ENCODE measurements at regions not wholly inside any gene's neighbourhood (a gene's known extent, or its start where the extent isn't known, plus 50 kb on each side); places are given as distances from the start of the nearest gene placed in this dataset.
"Not testable (repeated sequence)": the region's sequence is repeated elsewhere in the genome, so short reads cannot be mapped to it uniquely, and the experiment has no call there.

GRCh38 chr18:41899535-41899934 lies 55.5 kb upstream of the PIK3C3 start:
- ATAC-seq (replicated peaks) (no peak), DNase-seq (no peak)
- Mint-ChIP-seq H3K4me1 (no peaks in the 10 kb centered on the region), H3K9me3 (peaks cover 4 to 6% of the 10 kb centered on the region in 2 donors), H3K27me3 (peaks cover 5 to 7% of the 10 kb centered on the region in 2 donors), H3K4me3 (no peak overlapping the region), H3K36me3 (no peaks in the 10 kb centered on the region), H3K27ac (no peak overlapping the region)

DNA sequence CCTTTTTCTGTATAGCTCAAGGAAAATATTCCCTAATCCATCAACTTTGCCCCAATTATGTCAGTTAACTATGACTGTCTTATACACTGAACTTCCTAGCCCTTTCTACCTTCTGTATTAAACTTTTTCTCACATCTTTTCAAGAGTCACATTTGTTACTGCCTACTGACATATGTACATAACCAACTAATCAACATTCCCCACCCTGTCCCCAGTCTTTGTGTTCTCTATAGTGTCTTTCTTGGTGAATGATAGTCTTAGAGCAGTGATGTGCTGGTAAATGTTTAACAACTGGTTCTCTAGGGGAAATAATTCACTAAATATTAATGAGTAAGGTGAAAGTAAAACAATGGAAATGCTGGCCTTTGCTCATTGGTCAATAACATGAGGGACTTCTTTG lies 61.6 kb upstream of the PIK3C3 start:
- peaks cover 4 to 6% of the 10 kb centered on the region in 2 donors for H3K9me3 Mint-ChIP-seq
- no peak for DNase-seq
- H3K4me3 Mint-ChIP-seq, result no peak overlapping the region
- H3K27me3 Mint-ChIP-seq, result peaks cover 4 to 5% of the 10 kb centered on the region in 2 donors
- H3K36me3 Mint-ChIP-seq, result no peaks in the 10 kb centered on the region
- no peak for ATAC-seq (replicated peaks)
- H3K27ac Mint-ChIP-seq, result no peak overlapping the region
- no peaks in the 10 kb centered on the region for H3K4me1 Mint-ChIP-seq

DNA sequence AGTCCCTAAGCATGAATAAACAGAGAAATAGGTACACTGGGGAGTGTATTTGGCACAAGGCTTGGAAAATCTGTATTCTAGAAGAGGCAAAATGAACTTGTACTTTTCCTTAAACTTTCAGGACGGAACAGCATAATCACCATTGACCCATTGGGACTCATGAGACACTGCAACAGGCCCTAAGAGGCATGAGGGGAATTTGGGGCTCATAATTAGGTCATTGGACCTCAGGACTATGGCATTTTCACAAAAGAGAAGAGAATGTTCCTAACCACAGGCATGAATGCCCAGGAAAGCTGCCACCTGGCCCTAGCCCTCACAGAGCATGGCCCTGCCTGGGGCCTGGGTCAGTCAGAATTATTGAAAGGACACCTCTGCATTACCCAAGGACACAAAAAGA lies 67.9 kb upstream of the PIK3C3 start:
- H3K27me3 Mint-ChIP-seq, result peaks cover 0 to 5% of the 10 kb centered on the region in 2 donors
- no peak for ATAC-seq (replicated peaks)
- no peaks in the 10 kb centered on the region for H3K4me1 Mint-ChIP-seq
- DNase-seq, result no peak
- H3K4me3 Mint-ChIP-seq, result no peak overlapping the region
- no peaks in the 10 kb centered on the region for H3K9me3 Mint-ChIP-seq
- no peaks in the 10 kb centered on the region for H3K36me3 Mint-ChIP-seq
- H3K27ac Mint-ChIP-seq, result no peak overlapping the region

GRCh38 chr18:41886126-41886807 lies 68.8 kb upstream of the PIK3C3 start:
- Mint-ChIP-seq H3K27ac (no peak overlapping the region), H3K4me1 (no peaks in the 10 kb centered on the region), H3K36me3 (no peaks in the 10 kb centered on the region), H3K9me3 (no peaks in the 10 kb centered on the region), H3K27me3 (peaks cover 0 to 5% of the 10 kb centered on the region in 2 donors), H3K4me3 (no peak overlapping the region)
- ATAC-seq (replicated peaks) (no peak), DNase-seq (no peak)

- Mint-ChIP-seq H3K9me3 (no peaks in the 10 kb centered on the region), H3K27ac (no peak overlapping the region), H3K4me3 (no peak overlapping the region), H3K27me3 (no peaks in the 10 kb centered on the region), H3K36me3 (no peaks in the 10 kb centered on the region), H3K4me1 (no peaks in the 10 kb centered on the region)
- ATAC-seq (replicated peaks) (no peak), DNase-seq (no peak)
These were observed 73.7 kb upstream of the PIK3C3 start for GRCh38 chr18:41881285-41881684.

DNA sequence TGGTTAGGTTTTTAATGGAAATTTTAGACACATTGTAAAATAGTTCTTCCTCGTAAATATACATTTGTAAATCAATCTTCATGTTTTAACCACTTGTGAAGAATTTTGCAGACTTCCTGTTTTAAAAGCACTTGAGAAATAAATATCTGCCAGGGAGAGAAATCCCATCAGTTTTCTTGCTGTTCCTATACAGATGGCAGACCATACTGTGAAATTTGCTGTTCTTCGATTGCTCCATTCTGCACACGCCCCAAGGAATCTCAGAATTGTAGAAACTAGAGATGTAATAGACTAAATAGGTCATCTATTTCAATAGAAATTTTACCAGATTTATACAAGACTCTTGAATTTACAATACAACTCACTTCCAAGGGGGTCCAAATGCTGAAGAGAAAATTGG lies 75.8 kb upstream of the PIK3C3 start:
- Mint-ChIP-seq H3K36me3 (no peaks in the 10 kb centered on the region), H3K4me1 (no peaks in the 10 kb centered on the region), H3K4me3 (no peak overlapping the region), H3K27me3 (peaks cover 0 to 5% of the 10 kb centered on the region in 2 donors), H3K27ac (no peak overlapping the region), H3K9me3 (no peaks in the 10 kb centered on the region)
- ATAC-seq (replicated peaks) (no peak), DNase-seq (no peak)

DNA sequence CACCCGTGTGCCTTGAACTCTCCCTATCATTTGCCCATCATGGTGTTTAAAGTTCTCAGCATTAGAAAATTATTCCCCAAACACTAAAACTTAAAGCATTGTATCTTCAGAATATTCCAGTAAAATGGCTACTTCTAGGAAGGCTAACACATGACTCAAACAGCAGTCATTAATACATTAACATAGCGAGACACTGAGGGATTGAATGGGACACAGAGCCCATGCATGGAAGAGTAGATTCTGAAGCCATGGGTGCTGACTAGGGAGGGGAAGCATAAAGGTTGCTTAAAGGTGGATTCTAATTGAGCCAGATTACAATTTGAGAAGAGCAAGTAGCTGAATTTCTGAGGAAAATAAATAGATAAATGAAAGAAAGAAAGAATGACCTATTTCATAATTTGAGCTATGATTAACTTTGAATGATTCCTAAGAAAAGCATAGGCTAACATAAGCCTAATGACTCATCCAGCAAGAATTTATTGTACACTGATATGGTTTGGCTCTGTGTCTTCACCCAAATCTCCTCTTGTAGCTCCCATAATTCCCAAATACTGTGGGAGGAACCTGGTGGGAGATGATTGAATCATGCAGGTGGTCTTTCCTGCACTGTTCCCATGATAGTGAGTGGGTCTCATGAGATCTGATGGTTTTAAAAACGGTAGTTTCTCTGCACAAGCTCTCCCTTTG lies 79.8 kb upstream of the PIK3C3 start:
- Mint-ChIP-seq H3K9me3 (no peaks in the 10 kb centered on the region), H3K4me1 (no peaks in the 10 kb centered on the region), H3K4me3 (no peak overlapping the region), H3K36me3 (no peaks in the 10 kb centered on the region), H3K27me3 (peaks cover 5 to 9% of the 10 kb centered on the region in 2 donors), H3K27ac (no peak overlapping the region)
- no peak for DNase-seq
- no peak for ATAC-seq (replicated peaks)

GRCh38 chr18:41873730-41874129 lies 81.3 kb upstream of the PIK3C3 start:
- DNase-seq (no peak), ATAC-seq (replicated peaks) (no peak)
- H3K4me1 Mint-ChIP-seq, result no peaks in the 10 kb centered on the region
- H3K36me3 Mint-ChIP-seq, result no peaks in the 10 kb centered on the region
- H3K9me3 Mint-ChIP-seq, result no peaks in the 10 kb centered on the region
- peaks cover 5 to 9% of the 10 kb centered on the region in 2 donors for H3K27me3 Mint-ChIP-seq
- H3K4me3 Mint-ChIP-seq, result no peak overlapping the region
- H3K27ac Mint-ChIP-seq, result no peak overlapping the region

GRCh38 chr18:41872206-41872605 lies 82.8 kb upstream of the PIK3C3 start:
- Mint-ChIP-seq H3K27ac (no peak overlapping the region), H3K4me1 (no peaks in the 10 kb centered on the region)
- no peak for ATAC-seq (replicated peaks)

DNA sequence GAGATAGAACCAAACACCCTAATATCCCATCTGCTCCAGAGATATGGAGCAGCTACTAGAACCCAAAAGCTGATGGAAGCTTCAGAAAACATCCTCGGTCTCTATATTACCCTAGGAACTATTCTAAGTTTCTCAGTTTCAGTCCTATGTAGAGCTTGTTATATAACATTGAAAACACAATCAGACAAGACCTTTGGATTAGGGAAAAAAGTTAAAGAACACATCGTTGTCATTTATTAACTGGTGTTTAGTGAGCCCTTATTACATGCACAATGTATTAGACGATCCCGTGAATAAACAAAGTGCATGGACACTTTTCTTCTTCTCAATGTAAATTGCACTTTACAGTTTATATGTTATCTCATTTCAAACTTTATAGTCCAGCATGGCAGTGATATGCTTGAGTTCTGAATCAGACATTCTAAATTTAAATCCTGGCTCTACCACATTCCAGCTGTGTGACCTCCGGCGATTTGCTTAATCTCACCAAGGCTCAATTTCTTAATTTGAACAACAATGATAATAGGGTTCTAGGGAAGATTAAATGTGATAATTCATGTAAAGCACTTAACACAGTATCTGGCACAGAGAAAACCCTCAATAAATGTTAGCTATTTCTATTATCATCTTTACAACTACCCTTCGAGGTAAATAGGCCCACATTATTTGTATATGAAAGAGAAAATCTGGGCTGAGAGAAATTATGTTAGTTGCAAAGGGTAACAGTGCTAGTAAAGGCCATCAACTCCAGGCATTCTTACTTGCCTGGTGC lies 83.6 kb upstream of the PIK3C3 start:
- no peak overlapping the region for H3K27ac Mint-ChIP-seq
- H3K9me3 Mint-ChIP-seq, result no peaks in the 10 kb centered on the region
- no peak overlapping the region for H3K4me3 Mint-ChIP-seq
- no peak for ATAC-seq (replicated peaks)
- H3K27me3 Mint-ChIP-seq, result peaks cover 5 to 9% of the 10 kb centered on the region in 2 donors
- no peaks in the 10 kb centered on the region for H3K4me1 Mint-ChIP-seq
- DNase-seq, result no peak
- no peaks in the 10 kb centered on the region for H3K36me3 Mint-ChIP-seq

More at GRCh38 chr18:41872206-41872605, 82.8 kb upstream of the PIK3C3 start:
- Mint-ChIP-seq H3K9me3 (no peaks in the 10 kb centered on the region), H3K4me3 (no peak overlapping the region), H3K36me3 (no peaks in the 10 kb centered on the region), H3K27me3 (peaks cover 5 to 9% of the 10 kb centered on the region in 2 donors)
- DNase-seq, result no peak

GRCh38 chr18:41870817-41871216 lies 84.2 kb upstream of the PIK3C3 start:
- H3K27me3 Mint-ChIP-seq, result peaks cover 5 to 9% of the 10 kb centered on the region in 2 donors
- no peak overlapping the region for H3K27ac Mint-ChIP-seq
- no peaks in the 10 kb centered on the region for H3K9me3 Mint-ChIP-seq
- no peaks in the 10 kb centered on the region for H3K36me3 Mint-ChIP-seq
- DNase-seq, result no peak
- no peak for ATAC-seq (replicated peaks)
- H3K4me3 Mint-ChIP-seq, result no peak overlapping the region
- H3K4me1 Mint-ChIP-seq, result no peaks in the 10 kb centered on the region

DNA sequence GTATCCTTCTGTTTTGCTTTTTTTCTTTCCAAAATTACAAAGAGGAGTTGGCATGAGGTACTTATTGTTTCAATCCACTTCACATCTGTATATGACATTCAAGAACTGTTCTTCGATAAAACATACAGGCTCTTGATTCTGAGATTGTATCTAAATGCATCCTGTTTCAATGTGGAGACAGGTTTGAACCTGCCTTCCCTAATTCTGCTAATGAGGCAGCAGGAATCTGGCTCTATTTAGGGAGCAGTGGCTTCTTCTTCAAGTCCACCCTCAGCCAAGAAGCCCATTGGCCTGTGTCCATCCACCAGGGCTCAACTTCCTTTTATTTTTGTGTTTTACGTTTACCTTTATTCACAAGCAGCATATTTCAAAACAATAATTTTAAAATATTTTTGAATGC lies 84.8 kb upstream of the PIK3C3 start:
- Mint-ChIP-seq H3K4me3 (no peak overlapping the region), H3K9me3 (no peaks in the 10 kb centered on the region), H3K27me3 (peaks cover 5 to 8% of the 10 kb centered on the region in 2 donors), H3K4me1 (no peaks in the 10 kb centered on the region), H3K36me3 (no peaks in the 10 kb centered on the region), H3K27ac (no peak overlapping the region)
- no peak for DNase-seq
- ATAC-seq (replicated peaks), result no peak

GRCh38 chr18:41865796-41866195 lies 89.2 kb upstream of the PIK3C3 start:
- not testable (repeated sequence) for H3K36me3 Mint-ChIP-seq; H3K27me3 Mint-ChIP-seq; ATAC-seq (replicated peaks); H3K9me3 Mint-ChIP-seq; DNase-seq; H3K4me3 Mint-ChIP-seq; H3K27ac Mint-ChIP-seq; H3K4me1 Mint-ChIP-seq

DNA sequence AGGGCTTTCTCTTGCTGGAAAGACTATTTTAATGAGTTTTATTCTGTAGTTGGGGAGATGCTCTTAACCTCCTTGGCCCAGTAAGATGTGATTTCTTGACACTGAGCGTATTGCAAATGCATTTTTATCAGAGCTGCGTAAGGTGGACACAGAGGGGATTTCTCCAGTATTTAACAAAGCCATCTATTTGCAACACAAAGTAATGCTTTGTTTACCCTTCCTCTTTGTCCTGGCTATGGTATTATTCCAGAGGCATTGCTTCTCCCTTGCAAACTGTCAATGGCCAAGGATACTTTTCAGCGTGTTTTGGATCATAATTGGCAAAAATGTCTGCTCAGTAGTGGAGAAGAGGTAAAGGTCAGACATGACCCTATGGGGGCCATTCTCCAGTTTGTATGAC lies 90.8 kb upstream of the PIK3C3 start:
- H3K4me3 Mint-ChIP-seq, result no peak overlapping the region
- ATAC-seq (replicated peaks) (no peak), DNase-seq (no peak)
- no peaks in the 10 kb centered on the region for H3K4me1 Mint-ChIP-seq
- no peaks in the 10 kb centered on the region for H3K36me3 Mint-ChIP-seq
- H3K27me3 Mint-ChIP-seq, result peaks cover 0 to 5% of the 10 kb centered on the region in 2 donors
- H3K27ac Mint-ChIP-seq, result no peak overlapping the region
- H3K9me3 Mint-ChIP-seq, result no peaks in the 10 kb centered on the region

- ATAC-seq (replicated peaks) (no peak), DNase-seq (no peak)
- no peak overlapping the region for H3K4me3 Mint-ChIP-seq
- no peaks in the 10 kb centered on the region for H3K9me3 Mint-ChIP-seq
- H3K36me3 Mint-ChIP-seq, result no peaks in the 10 kb centered on the region
- H3K4me1 Mint-ChIP-seq, result no peaks in the 10 kb centered on the region
- H3K27ac Mint-ChIP-seq, result no peak overlapping the region
- peaks cover 0 to 5% of the 10 kb centered on the region in 2 donors for H3K27me3 Mint-ChIP-seq
These were observed 92.1 kb upstream of the PIK3C3 start for GRCh38 chr18:41862921-41863320.
